Calu3 (cell line): ENCODE measurements at regions not wholly inside any gene's neighbourhood (a gene's known extent, or its start where the extent isn't known, plus 50 kb on each side); places are given as distances from the start of the nearest gene placed in this dataset.

Experiments
- BruUV-seq: library from RNA; stranded (reverse); fragments of 400-500 nt; replicated peaks from 2 replicates; lab custom pipeline; 2021; lab: Mats Ljungman, UMichigan
- CTCF ChIA-PET: fragments of 300-600 bp; sonication (Branson Sonifier 250); formaldehyde crosslinking; loops from one replicate; lab custom pipeline; 2022; ENCODE audit warnings: antibody characterized with exemption; lab: Charles Lee
- DNase-seq: peaks from one replicate; pipeline ENCODE4 v3.0.0; 2022
- H3K27ac Mint-ChIP-seq: one replicate; pipeline ENCODE4 v1.8.0; 2022; ENCODE audit warnings: mixed read lengths; ENCODE audit not compliant: unreplicated experiment
- H3K27me3 Mint-ChIP-seq: one replicate; pipeline ENCODE4 v1.8.0; 2022; ENCODE audit warnings: mixed read lengths; ENCODE audit not compliant: unreplicated experiment
- H3K36me3 Mint-ChIP-seq: one replicate; pipeline ENCODE4 v1.8.0; 2022; ENCODE audit warnings: mild to moderate bottlenecking, moderate library complexity, mixed read lengths; ENCODE audit not compliant: insufficient read depth, unreplicated experiment
- H3K4me1 Mint-ChIP-seq: one replicate; pipeline ENCODE4 v1.8.0; 2022; ENCODE audit warnings: mild to moderate bottlenecking, low read depth, mixed read lengths; ENCODE audit not compliant: unreplicated experiment
- H3K4me3 Mint-ChIP-seq: one replicate; pipeline ENCODE4 v1.8.0; 2022; ENCODE audit warnings: mild to moderate bottlenecking, low read depth, moderate library complexity, mixed read lengths; ENCODE audit not compliant: unreplicated experiment
- H3K9me3 Mint-ChIP-seq: one replicate; pipeline ENCODE4 v1.8.0; 2022; ENCODE audit warnings: low read depth, mixed read lengths; ENCODE audit not compliant: unreplicated experiment
- CTCF ChIP-seq: fragments of 200-600 bp; IDR thresholded peaks from one replicate; pipeline ENCODE4 v1.8.0; 2022; ENCODE audit warnings: antibody characterized with exemption; ENCODE audit not compliant: unreplicated experiment
- intact Hi-C: fragments of 100-400 bp; cut with micrococcal nuclease; formaldehyde crosslinking; loops from one replicate; pipeline ENCODE4 v1.10.0; 2022; ENCODE audit not compliant: unreplicated experiment

- Mint-ChIP-seq H3K4me1 (no peaks in the 10 kb centered on the region), H3K27ac (no peak overlapping the region), H3K4me3 (no peak overlapping the region), H3K36me3 (no peaks in the 10 kb centered on the region), H3K9me3 (no peaks in the 10 kb centered on the region), H3K27me3 (no peaks in the 10 kb centered on the region)
- BruUV-seq, result no TSS peak
- CTCF ChIA-PET, result no interaction called here
- no peak for DNase-seq
- no peak for TF ChIP-seq CTCF
- intact Hi-C loops, result no loop called here
Measured at GRCh38 chr21:14750041-14750440, 203.9 kb upstream of the SAMSN1 start.

- BruUV-seq, result no TSS peak
- H3K27me3 Mint-ChIP-seq, result no peaks in the 10 kb centered on the region
- no peak overlapping the region for H3K4me3 Mint-ChIP-seq
- H3K27ac Mint-ChIP-seq, result no peak overlapping the region
- no peak for DNase-seq
- no peaks in the 10 kb centered on the region for H3K36me3 Mint-ChIP-seq
- intact Hi-C loops, result no loop called here
- peaks cover 2% of the 10 kb centered on the region for H3K9me3 Mint-ChIP-seq
- no peak for TF ChIP-seq CTCF
- CTCF ChIA-PET, result no interaction called here
- no peaks in the 10 kb centered on the region for H3K4me1 Mint-ChIP-seq
Measured at GRCh38 chr21:14748662-14749061, 202.5 kb upstream of the SAMSN1 start.

GRCh38 chr21:14744368-14744767 lies 198.3 kb upstream of the SAMSN1 start:
- intact Hi-C loops, result loop anchor here (5.0 kb wide), 1 partner anchor 118 kb away; no protein-coding TSS in a partner anchor
- Mint-ChIP-seq H3K36me3 (no peaks in the 10 kb centered on the region), H3K27ac (no peak overlapping the region), H3K27me3 (no peaks in the 10 kb centered on the region), H3K9me3 (peaks cover 3% of the 10 kb centered on the region), H3K4me3 (no peak overlapping the region), H3K4me1 (peaks cover 17% of the 10 kb centered on the region)
- TF ChIP-seq CTCF, result no peak
- DNase-seq, result no peak
- CTCF ChIA-PET, result no interaction called here
- no TSS peak for BruUV-seq

- H3K9me3 Mint-ChIP-seq, result peaks cover 3% of the 10 kb centered on the region
- no TSS peak for BruUV-seq
- intact Hi-C loops, result loop anchor here (5.0 kb wide), 1 partner anchor 120 kb away; no protein-coding TSS in a partner anchor
- CTCF ChIA-PET, result no interaction called here
- no peaks in the 10 kb centered on the region for H3K27me3 Mint-ChIP-seq
- H3K36me3 Mint-ChIP-seq, result no peaks in the 10 kb centered on the region
- H3K4me1 Mint-ChIP-seq, result peaks cover 17% of the 10 kb centered on the region
- no peak for TF ChIP-seq CTCF
- H3K27ac Mint-ChIP-seq, result no peak overlapping the region
- H3K4me3 Mint-ChIP-seq, result no peak overlapping the region
- no peak for DNase-seq
Measured at GRCh38 chr21:14742119-14742518, 196.0 kb upstream of the SAMSN1 start.
